Panc1 (cell line): ENCODE measurements at regions not wholly inside any gene's neighbourhood (a gene's known extent, or its start where the extent isn't known, plus 50 kb on each side); places are given as distances from the start of the nearest gene placed in this dataset.

Source experiments
- ATAC-seq: fragments of 200-7000 bp; cut with Tn5 transposase; 2 replicates; pipeline ENCODE4 v1.9.1; 2020; ENCODE audit warnings: mild to moderate bottlenecking, moderate library complexity
- BruUV-seq: library from RNA; stranded (reverse); fragments of 400-500 nt; replicated peaks from 2 replicates; lab custom pipeline; 2021; lab: Mats Ljungman, UMichigan
- CTCF ChIA-PET: fragments of 300-600 bp; sonication (Branson Sonifier 250); formaldehyde crosslinking; loops from one replicate; lab custom pipeline; 2022; ENCODE audit warnings: antibody characterized with exemption; lab: Charles Lee
- POLR2A ChIA-PET: fragments of 300-600 bp; sonication (Branson Sonifier 250); formaldehyde crosslinking; loops from one replicate; lab custom pipeline; 2022; ENCODE audit warnings: antibody characterized with exemption; lab: Charles Lee
- DNase-seq: peaks from one replicate; pipeline ENCODE4 v3.0.0-alpha.2; 2010; ENCODE audit warnings: low read depth, low spot score
- H3K27ac ChIP-seq: 2 replicates; pipeline ENCODE4 v1.5.1; 2011; ENCODE audit warnings: mild to moderate bottlenecking, low read length, inconsistent platforms
- H3K27me3 ChIP-seq: fragments of 200-500 bp; sonication (Bioruptor generic); 2 replicates; pipeline ENCODE4 v1.6.0; 2014; ENCODE audit warnings: low read length, inconsistent platforms; ENCODE audit not compliant: control insufficient read depth, insufficient read depth
- H3K36me3 ChIP-seq: fragments of 200-500 bp; sonication (Bioruptor generic); 2 replicates; pipeline ENCODE4 v1.5.1; 2014; ENCODE audit warnings: inconsistent platforms, mild to moderate bottlenecking, low read length, moderate library complexity; ENCODE audit not compliant: control insufficient read depth, insufficient read depth
- H3K4me1 ChIP-seq: 2 replicates; pipeline ENCODE4 v1.5.1; 2011; ENCODE audit warnings: inconsistent platforms, mild to moderate bottlenecking, low read length, moderate library complexity; ENCODE audit not compliant: control insufficient read depth, insufficient read depth
- H3K4me3 ChIP-seq, 2 experiments: 2 replicates each; pipeline ENCODE4 v1.5.1; 2011 to 2012; ENCODE audit warnings: low read depth in 2 of 2, low read length in 2 of 2, mild to moderate bottlenecking in 2 of 2, inconsistent platforms in 1 of 2, moderate library complexity in 1 of 2
- H3K9me3 ChIP-seq: fragments of 200-500 bp; sonication (Bioruptor generic); 2 replicates; pipeline ENCODE4 v1.5.1; 2014; ENCODE audit warnings: low read depth, mild to moderate bottlenecking, inconsistent platforms, low read length, moderate library complexity; ENCODE audit not compliant: control insufficient read depth, insufficient read depth
- CTCF ChIP-seq: fragments of 450-650 bp; IDR thresholded peaks from 2 replicates; pipeline ENCODE4 v1.5.1; 2017; ENCODE audit warnings: mild to moderate bottlenecking
- POLR2AphosphoS5 ChIP-seq: IDR thresholded peaks from 2 replicates; pipeline ENCODE4 v1.6.1; 2012; ENCODE audit warnings: mild to moderate bottlenecking, low read depth, low read length, moderate library complexity
- SIN3A ChIP-seq: IDR thresholded peaks from 2 replicates; pipeline ENCODE4 v1.6.1; 2012; ENCODE audit warnings: low read depth, mild to moderate bottlenecking, low read length, moderate library complexity, borderline replicate concordance; ENCODE audit not compliant: insufficient read depth
- TCF7L2 ChIP-seq: IDR thresholded peaks from 2 replicates; pipeline ENCODE4 v1.6.1; 2011; ENCODE audit warnings: mild to moderate bottlenecking, low read depth, low read length, inconsistent platforms
- in situ Hi-C: cut with HindIII; loops from 2 replicates; pipeline ENCODE4 v1.10.0; 2016; ENCODE audit warnings: low sequenced_read_pairs, low pct_unique_long_range_greater_than_20kb
- intact Hi-C: fragments of 100-400 bp; cut with micrococcal nuclease; formaldehyde crosslinking; loops from one replicate; pipeline ENCODE4 v1.10.0; 2022; ENCODE audit not compliant: unreplicated experiment
- TF ChIP-seq, protein P1 (sequence below), 2 experiments: IDR thresholded peaks; 2 replicates each; pipeline ENCODE4 v1.6.1; 2011 to 2012; ENCODE audit warnings: low read depth in 2 of 2, control low read depth in 1 of 2, low read length in 1 of 2, mild to moderate bottlenecking in 1 of 2, moderate library complexity in 1 of 2; ENCODE audit not compliant: insufficient read depth in 1 of 2

GRCh38 chr2:219946529-219946928 lies 319.1 kb downstream of the SLC4A3 start:
- BruUV-seq, result no TSS peak
- CTCF ChIA-PET, result no interaction called here
- no peaks in the 10 kb centered on the region for H3K36me3 ChIP-seq
- no peak overlapping the region for H3K4me3 ChIP-seq
- no peak for TF ChIP-seq POLR2AphosphoS5
- no peak for TF ChIP-seq CTCF
- no peak for TF ChIP-seq TCF7L2
- TF ChIP-seq, protein P1, sequence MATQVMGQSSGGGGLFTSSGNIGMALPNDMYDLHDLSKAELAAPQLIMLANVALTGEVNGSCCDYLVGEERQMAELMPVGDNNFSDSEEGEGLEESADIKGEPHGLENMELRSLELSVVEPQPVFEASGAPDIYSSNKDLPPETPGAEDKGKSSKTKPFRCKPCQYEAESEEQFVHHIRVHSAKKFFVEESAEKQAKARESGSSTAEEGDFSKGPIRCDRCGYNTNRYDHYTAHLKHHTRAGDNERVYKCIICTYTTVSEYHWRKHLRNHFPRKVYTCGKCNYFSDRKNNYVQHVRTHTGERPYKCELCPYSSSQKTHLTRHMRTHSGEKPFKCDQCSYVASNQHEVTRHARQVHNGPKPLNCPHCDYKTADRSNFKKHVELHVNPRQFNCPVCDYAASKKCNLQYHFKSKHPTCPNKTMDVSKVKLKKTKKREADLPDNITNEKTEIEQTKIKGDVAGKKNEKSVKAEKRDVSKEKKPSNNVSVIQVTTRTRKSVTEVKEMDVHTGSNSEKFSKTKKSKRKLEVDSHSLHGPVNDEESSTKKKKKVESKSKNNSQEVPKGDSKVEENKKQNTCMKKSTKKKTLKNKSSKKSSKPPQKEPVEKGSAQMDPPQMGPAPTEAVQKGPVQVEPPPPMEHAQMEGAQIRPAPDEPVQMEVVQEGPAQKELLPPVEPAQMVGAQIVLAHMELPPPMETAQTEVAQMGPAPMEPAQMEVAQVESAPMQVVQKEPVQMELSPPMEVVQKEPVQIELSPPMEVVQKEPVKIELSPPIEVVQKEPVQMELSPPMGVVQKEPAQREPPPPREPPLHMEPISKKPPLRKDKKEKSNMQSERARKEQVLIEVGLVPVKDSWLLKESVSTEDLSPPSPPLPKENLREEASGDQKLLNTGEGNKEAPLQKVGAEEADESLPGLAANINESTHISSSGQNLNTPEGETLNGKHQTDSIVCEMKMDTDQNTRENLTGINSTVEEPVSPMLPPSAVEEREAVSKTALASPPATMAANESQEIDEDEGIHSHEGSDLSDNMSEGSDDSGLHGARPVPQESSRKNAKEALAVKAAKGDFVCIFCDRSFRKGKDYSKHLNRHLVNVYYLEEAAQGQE (IDR thresholded peaks at IDR 0.05; ENCODE audit: insufficient read depth in 1 of 2, low read depth in 2 of 2, low read length in 1 of 2), result no peak
- TF ChIP-seq SIN3A, result no peak
- H3K27ac ChIP-seq, result no peak overlapping the region
- POLR2A ChIA-PET, result no interaction called here
- in situ Hi-C loops, result no loop called here
- intact Hi-C loops, result no loop called here
- no peaks in the 10 kb centered on the region for H3K27me3 ChIP-seq
- no peaks in the 10 kb centered on the region for H3K9me3 ChIP-seq
- DNase-seq, result no peak
- no peaks in the 10 kb centered on the region for H3K4me1 ChIP-seq
- no peak for ATAC-seq

DNA sequence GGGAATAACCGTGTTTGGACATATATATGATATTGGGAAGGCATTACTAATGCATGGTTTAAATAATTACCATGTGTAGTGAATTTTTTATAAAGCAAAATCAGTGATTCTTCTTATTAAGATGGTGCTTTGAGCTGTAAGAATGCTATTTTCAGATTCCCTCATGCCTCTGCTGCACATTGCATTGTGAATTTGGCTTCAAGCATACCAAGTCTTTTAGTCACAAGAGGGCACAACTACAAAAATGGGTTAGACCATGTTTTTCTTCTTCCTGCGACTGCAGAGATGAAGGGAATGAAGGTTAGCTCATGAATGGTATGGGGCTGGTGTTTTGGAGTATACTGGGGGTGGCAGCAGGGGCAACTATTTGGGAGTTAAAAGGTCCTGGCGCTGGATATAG lies 320.1 kb downstream of the SLC4A3 start:
- H3K27ac ChIP-seq, result no peak overlapping the region
- intact Hi-C loops, result no loop called here
- ATAC-seq, result no peak
- H3K4me3 ChIP-seq, result no peak overlapping the region
- no peaks in the 10 kb centered on the region for H3K4me1 ChIP-seq
- ChIA-PET CTCF (no interaction called here), POLR2A (no interaction called here)
- DNase-seq, result no peak
- in situ Hi-C loops, result no loop called here
- no peaks in the 10 kb centered on the region for H3K36me3 ChIP-seq
- H3K27me3 ChIP-seq, result no peaks in the 10 kb centered on the region
- H3K9me3 ChIP-seq, result no peaks in the 10 kb centered on the region
- BruUV-seq, result no TSS peak
- no peak for TF ChIP-seq TCF7L2

GRCh38 chr2:219949053-219949452 lies 321.6 kb downstream of the SLC4A3 start:
- no peak for DNase-seq
- POLR2A ChIA-PET, result no interaction called here
- no peaks in the 10 kb centered on the region for H3K27me3 ChIP-seq
- CTCF ChIA-PET, result no interaction called here
- TF ChIP-seq POLR2AphosphoS5, result no peak
- no peak for TF ChIP-seq TCF7L2
- TF ChIP-seq, protein P1 (IDR thresholded peaks at IDR 0.05; ENCODE audit: insufficient read depth in 1 of 2, low read depth in 2 of 2, low read length in 1 of 2), result no peak
- TF ChIP-seq CTCF, result no peak
- no peak for TF ChIP-seq SIN3A
- no peak overlapping the region for H3K27ac ChIP-seq
- ATAC-seq, result no peak
- no peaks in the 10 kb centered on the region for H3K9me3 ChIP-seq
- no TSS peak for BruUV-seq
- no peak overlapping the region for H3K4me3 ChIP-seq
- in situ Hi-C loops, result no loop called here
- intact Hi-C loops, result no loop called here
- no peaks in the 10 kb centered on the region for H3K36me3 ChIP-seq
- no peaks in the 10 kb centered on the region for H3K4me1 ChIP-seq
